ENCODE measurements at regions not wholly inside any gene's neighbourhood (a gene's known extent, or its start where the extent isn't known, plus 50 kb on each side); places are given as distances from the start of the nearest gene placed in this dataset.

GRCh38 chr4:83989835-83990234 lies 453.9 kb downstream of the GPAT3 start:
- TF ChIP-seq POLR2A (IDR thresholded peaks at IDR 0.05; ENCODE audit: low read depth, low read length) (no peak), POLR2AphosphoS5 (IDR thresholded peaks at IDR 0.05; ENCODE audit: low read depth, low read length) (no peak), TAF1 (IDR thresholded peaks at IDR 0.05; ENCODE audit: low read depth, low read length) (no peak), SPI1 (IDR thresholded peaks at IDR 0.05; ENCODE audit: low read depth, low read length) (no peak), POU2F2 (IDR thresholded peaks at IDR 0.05; ENCODE audit: low read depth, low read length) (no peak)
